IMR-90 (cell line): ENCODE measurements at regions not wholly inside any gene's neighbourhood (a gene's known extent, or its start where the extent isn't known, plus 50 kb on each side); places are given as distances from the start of the nearest gene placed in this dataset. TPM values are rescaled to one million over a fixed set of nuclear protein-coding genes. Genes with fewer than 3 reads are reported as not detected.
A peak's percentile ranks its signal among the peaks of the same experiment; 100 is the strongest.

Experiments
- ATAC-seq: fragments of 200-7000 bp; cut with Tn5 transposase; 2 replicates; pipeline ENCODE4 v1.9.1; 2020; ENCODE audit warnings: low read depth, mild to moderate bottlenecking, moderate library complexity
- BruUV-seq: library from RNA; stranded (reverse); fragments of 400-500 nt; replicated peaks from 2 replicates; lab custom pipeline; 2021; lab: Mats Ljungman, UMichigan
- CTCF ChIA-PET: fragments of 300-600 bp; formaldehyde crosslinking; extraction: SDS; loops from one replicate; lab custom pipeline; 2021; ENCODE audit warnings: antibody characterized with exemption; lab: Yijun Ruan, JAX
- POLR2A ChIA-PET: fragments of 300-600 bp; sonication (Branson Sonifier 250); formaldehyde crosslinking; loops from one replicate; lab custom pipeline; 2022; ENCODE audit warnings: antibody characterized with exemption; ENCODE audit not compliant: unreplicated experiment; lab: Charles Lee
- DNase-seq: peaks from one replicate; pipeline ENCODE4 v3.0.0; 2013
- H2AFZ ChIP-seq: replicated peaks from 2 replicates; pipeline ENCODE3; 2013; ENCODE audit warnings: low read length, mild to moderate bottlenecking; ENCODE audit not compliant: poor library complexity
- H2AK5ac ChIP-seq: 2 replicates; pipeline ENCODE4 v1.6.1; 2013; ENCODE audit warnings: low read depth, low read length, inconsistent platforms
- H2AK9ac ChIP-seq: replicated peaks from 2 replicates; pipeline ENCODE3; 2013; ENCODE audit warnings: mild to moderate bottlenecking, low read depth, low read length, moderate library complexity; ENCODE audit not compliant: poor library complexity
- H2BK120ac ChIP-seq: 2 replicates; pipeline ENCODE4 v1.6.1; 2013; ENCODE audit warnings: low read depth, low read length, inconsistent platforms
- H2BK15ac ChIP-seq: 3 replicates; pipeline ENCODE4 v1.6.1; 2013; ENCODE audit warnings: low read depth, low read length, inconsistent platforms
- H2BK20ac ChIP-seq: 2 replicates; pipeline ENCODE4 v1.6.1; 2013; ENCODE audit warnings: low read depth, mild to moderate bottlenecking, inconsistent platforms, low read length, moderate library complexity
- H2BK5ac ChIP-seq: 2 replicates; pipeline ENCODE4 v1.6.1; 2013; ENCODE audit warnings: mild to moderate bottlenecking, low read depth, low read length, inconsistent platforms; ENCODE audit not compliant: poor library complexity, severe bottlenecking
- H3K14ac ChIP-seq: replicated peaks from 2 replicates; pipeline ENCODE4 v1.6.1; 2013; ENCODE audit warnings: low read depth, low read length, inconsistent platforms
- H3K18ac ChIP-seq: 2 replicates; pipeline ENCODE4 v1.6.1; 2013; ENCODE audit warnings: low read depth, low read length, control low read depth
- H3K23ac ChIP-seq: 2 replicates; pipeline ENCODE4 v1.6.1; 2013; ENCODE audit warnings: low read depth, low read length, inconsistent platforms
- H3K27ac ChIP-seq: 2 replicates; pipeline ENCODE4 v1.5.1; 2013; ENCODE audit warnings: mild to moderate bottlenecking, control low read depth, low read length; ENCODE audit not compliant: insufficient read depth
- H3K27me3 ChIP-seq: 2 replicates; pipeline ENCODE4 v1.6.1; 2013; ENCODE audit warnings: low read length; ENCODE audit not compliant: control insufficient read depth, insufficient read depth
- H3K36me3 ChIP-seq: 2 replicates; pipeline ENCODE4 v1.6.1; 2013; ENCODE audit warnings: low read length, mixed read lengths; ENCODE audit not compliant: control insufficient read depth, insufficient read depth
- H3K4ac ChIP-seq: 2 replicates; pipeline ENCODE4 v1.6.1; 2013; ENCODE audit warnings: low read depth, low read length, inconsistent platforms
- H3K4me1 ChIP-seq: 2 replicates; pipeline ENCODE4 v1.6.1; 2013; ENCODE audit warnings: low read length, mixed read lengths; ENCODE audit not compliant: control insufficient read depth, insufficient read depth
- H3K4me2 ChIP-seq: 2 replicates; pipeline ENCODE4 v1.6.1; 2013; ENCODE audit warnings: low read depth, mild to moderate bottlenecking, control low read depth, low read length, moderate library complexity
- H3K4me3 ChIP-seq: 2 replicates; pipeline ENCODE4 v1.5.1; 2013; ENCODE audit warnings: low read depth, mild to moderate bottlenecking, control low read depth, low read length, moderate library complexity; ENCODE audit not compliant: insufficient read depth
- H3K56ac ChIP-seq: 2 replicates; pipeline ENCODE4 v1.6.1; 2013; ENCODE audit warnings: low read length, inconsistent platforms; ENCODE audit not compliant: insufficient read depth; ENCODE audit errors: extremely low read depth
- H3K79me1 ChIP-seq, 2 experiments: 2 replicates each; pipeline ENCODE4 v1.6.1; 2013; ENCODE audit warnings: low read length in 2 of 2, inconsistent platforms in 1 of 2, low read depth in 1 of 2
- H3K9ac ChIP-seq: 2 replicates; pipeline ENCODE4 v1.6.1; 2013; ENCODE audit warnings: low read depth, low read length, control low read depth
- H3K9me1 ChIP-seq: 2 replicates; pipeline ENCODE4 v1.6.1; 2013; ENCODE audit warnings: low read length, inconsistent platforms; ENCODE audit not compliant: insufficient read depth
- H3K9me3 ChIP-seq: 2 replicates; pipeline ENCODE4 v1.6.1; 2013; ENCODE audit warnings: low read length; ENCODE audit not compliant: control insufficient read depth, insufficient read depth
- H4K20me1 ChIP-seq: 2 replicates; pipeline ENCODE4 v1.6.1; 2013; ENCODE audit warnings: low read length, inconsistent platforms; ENCODE audit not compliant: insufficient read depth
- H4K5ac ChIP-seq: 2 replicates; pipeline ENCODE4 v1.6.1; 2013; ENCODE audit warnings: mild to moderate bottlenecking, low read depth, low read length, control low read depth
- H4K8ac ChIP-seq, 2 experiments: 2 replicates each; pipeline ENCODE4 v1.6.1; 2013; ENCODE audit warnings: low read depth in 2 of 2, low read length in 2 of 2, control low read depth in 1 of 2, inconsistent platforms in 1 of 2
- H4K91ac ChIP-seq: 2 replicates; pipeline ENCODE4 v1.6.1; 2013; ENCODE audit warnings: low read depth, low read length, inconsistent platforms; ENCODE audit not compliant: insufficient read depth
- NFE2L2 ChIP-seq: fragments of 150-350 bp; IDR thresholded peaks from 2 replicates; pipeline ENCODE4 v1.6.1; 2016; ENCODE audit warnings: low read depth, mild to moderate bottlenecking, low read length
- USF2 ChIP-seq: fragments of 150-350 bp; IDR thresholded peaks from 2 replicates; pipeline ENCODE4 v1.6.1; 2017; ENCODE audit warnings: mild to moderate bottlenecking, antibody characterized with exemption, low read length, low read depth
- WGBS, 2 experiments: methylation state at CpG; one replicate each; pipeline versions ENCODE4 v1.1.5 to v1.1.7; 2013; ENCODE audit warnings: missing lambda C conversion rate in 2 of 2; ENCODE audit not compliant: insufficient read length in 1 of 2; ENCODE audit errors: extremely low coverage in 2 of 2; 5-methylcytosine and 5-hydroxymethylcytosine counted together
- dilution Hi-C: fragments of 300-500 bp; cut with HindIII; formaldehyde crosslinking; loops from one replicate; pipeline ENCODE4 v1.14.3; 2018; ENCODE audit warnings: low sequenced_read_pairs; ENCODE audit not compliant: unreplicated experiment
- in situ Hi-C: fragments of 300-500 bp; cut with MboI; formaldehyde crosslinking; loops from 3 replicates; pipeline ENCODE4 v1.14.3; 2019; ENCODE audit warnings: low sequenced_read_pairs, inconsistent platforms, mixed read lengths
- intact Hi-C: fragments of 100-400 bp; cut with micrococcal nuclease; formaldehyde crosslinking; loops from 2 replicates; pipeline ENCODE4 v1.10.0; 2022
- microRNA-seq, 2 experiments: library from miRNA; stranded (forward) in 1 of 2; unstranded in 1 of 2; fragments of 10-50 nt in 1 of 2; fragments of <30 nt in 1 of 2; gene quantifications in 1 of 2; microRNA quantifications in 1 of 2; one replicate each; pipeline versions ENCODE3 to v1.1.0; 2013 to 2020; ENCODE audit not compliant: insufficient read depth in 1 of 2, insufficient read length in 1 of 2, unreplicated experiment in 1 of 2
- small RNA-seq, 5 experiments: library from RNA; depleted of rRNA; stranded (forward); fragments of <200 nt; gene quantifications; one replicate each; pipeline ENCODE3, GENCODE V24; 2012

- Histone ChIP-seq H3K36me3 (no peaks in the 10 kb centered on the region), H2BK20ac (peak overlapping the region; percentile 43; the same call in 1 of the 2 replicates), H4K91ac (no peak overlapping the region; the same call in 1 of the 2 replicates), H4K5ac (no peak overlapping the region), H2BK120ac (peak overlapping the region; percentile 14; the same call in 1 of the 2 replicates), H3K9me1 (no peaks in the 10 kb centered on the region; the same call in 1 of the 2 replicates), H3K9me3 (no peaks in the 10 kb centered on the region), H4K20me1 (no peaks in the 10 kb centered on the region), H2BK5ac (no peak overlapping the region), H3K56ac (no peak overlapping the region), H2AK5ac (0 out of 2 replicates have a peak overlapping the region, but pooled peaks have one; percentile 18), H3K4me3 (no peak overlapping the region), H3K79me1 (no peaks in the 10 kb centered on the region), H3K18ac (peak overlapping the region; percentile 37; the same call in 1 of the 2 replicates), H3K23ac (no peak overlapping the region), H4K8ac (no peak overlapping the region), H3K27me3 (peaks cover 7% of the 10 kb centered on the region), H3K14ac (no peak overlapping the region), H2AK9ac (no peak overlapping the region), H3K4ac (0 out of 2 replicates have a peak overlapping the region, but pooled peaks have one; percentile 18), H3K4me1 (peaks cover 3% of the 10 kb centered on the region; the same call in 1 of the 2 replicates), H3K27ac (peak overlapping the region; percentile 14; the same call in 1 of the 2 replicates), H2BK15ac (0 out of 3 replicates have a peak overlapping the region, but pooled peaks have one; percentile 1), H3K9ac (no peak overlapping the region), H2AFZ (no peak overlapping the region), H3K4me2 (peak overlapping the region; percentile 60)
- BruUV-seq, result no TSS peak
- intact Hi-C loops (loop anchor here (5.0 kb wide), 1 partner anchor 57 kb away; no protein-coding TSS in a partner anchor), dilution Hi-C loops (no loop called here), in situ Hi-C loops (no loop called here)
- no CpG with 5 or more reads among the region's 3 CpGs for WGBS, 2 experiments
- DNase-seq (peak; percentile 55), ATAC-seq (peak; percentile 53)
- ChIA-PET POLR2A (no interaction called here), CTCF (interaction anchor here (1.2 kb wide), 1 partner anchor 12 kb away, joined by 3 read pairs; no protein-coding TSS in a partner anchor)
- TF ChIP-seq USF2 (no peak), NFE2L2 (no peak)
These were observed 51.7 kb upstream of the NFIB start for GRCh38 chr9:14365670-14366069.

Small RNA genes in the stretch of these regions (microRNA-seq; reads per million reads assigned to microRNA genes)
- gene AL159169.1 (ENCODE audit: insufficient read depth, insufficient read length), result not detected

Small RNA genes in the stretch of these regions (small RNA-seq; reads per million reads assigned to genes)
- 0 reads per million in 5 experiments for gene AL159169.1
